K562 (cell line): ENCODE measurements at regions not wholly inside any gene's neighbourhood (a gene's known extent, or its start where the extent isn't known, plus 50 kb on each side); places are given as distances from the start of the nearest gene placed in this dataset.

Experiments used
- ATAC-seq: fragments of 200-7000 bp; cut with Tn5 transposase; 3 replicates; pipeline ENCODE4 v1.9.1; 2020; ENCODE audit warnings: moderate library complexity
- BruUV-seq: library from RNA; stranded (reverse); fragments of 400-500 nt; replicated peaks from 2 replicates; lab custom pipeline; 2021; lab: Mats Ljungman, UMichigan
- CTCF ChIA-PET: fragments of 300-600 bp; formaldehyde crosslinking; extraction: SDS; loops from one replicate; lab custom pipeline; 2021; ENCODE audit warnings: low intra/inter-chr PET ratio; lab: Yijun Ruan, JAX
- POLR2A ChIA-PET: fragments of 300-600, 350-650 bp; sonication (Branson Sonifier 250); formaldehyde crosslinking; extraction: SDS; loops from one replicate; lab custom pipeline; 2021; ENCODE audit warnings: antibody characterized with exemption, inconsistent platforms; lab: Yijun Ruan, JAX
- DNase-seq, 4 experiments: peaks; one replicate each; pipeline versions ENCODE4 v3.0.0 to v3.0.0-alpha.2; 2011 to 2018; ENCODE audit warnings: low spot score in 3 of 4, mixed read lengths in 3 of 4; ENCODE audit errors: extremely low read depth in 1 of 4
- FAIRE-seq: peaks from 2 replicates; lab custom pipeline; 2011; peaks lifted over from hg19 to GRCh38; lab: Jason Lieb, UNC
- H2AFZ ChIP-seq: 2 replicates; pipeline ENCODE4 v1.6.0; 2011; ENCODE audit warnings: low read depth, low read length, control low read depth, inconsistent platforms
- H3K27ac ChIP-seq: fragments of 200-600 bp; 3 replicates; pipeline ENCODE4 v1.8.0; 2011; ENCODE audit warnings: low read depth, mild to moderate bottlenecking, control low read depth, inconsistent platforms, low read length, moderate library complexity, mixed read lengths; ENCODE audit errors: extremely low read depth
- H3K27me3 ChIP-seq, 2 experiments: fragments of 300-600 bp in 1 of 2; 2 replicates in 1 of 2; 3 replicates in 1 of 2; pipeline versions ENCODE4 v1.6.0 to v1.8.0; 2011; ENCODE audit warnings: inconsistent platforms in 2 of 2, low read length in 2 of 2, mild to moderate bottlenecking in 1 of 2, mixed read lengths in 1 of 2, moderate library complexity in 1 of 2; ENCODE audit not compliant: control insufficient read depth in 2 of 2, insufficient read depth in 2 of 2
- H3K36me3 ChIP-seq: fragments of 300-600 bp; 3 replicates; pipeline ENCODE4 v1.8.0; 2011; ENCODE audit warnings: mild to moderate bottlenecking, low read length, inconsistent platforms; ENCODE audit not compliant: control insufficient read depth, insufficient read depth
- H3K4me1 ChIP-seq, 2 experiments: fragments of 200-600 bp in 1 of 2; replicated peaks in 1 of 2; 2 replicates in 1 of 2; 3 replicates in 1 of 2; pipeline versions ENCODE4 v1.5.1 to v1.8.0; 2011; ENCODE audit warnings: inconsistent platforms in 2 of 2, low read length in 2 of 2, mild to moderate bottlenecking in 1 of 2, mixed read lengths in 1 of 2, moderate library complexity in 1 of 2; ENCODE audit not compliant: control insufficient read depth in 2 of 2, insufficient read depth in 2 of 2
- H3K4me2 ChIP-seq: 2 replicates; pipeline ENCODE4 v1.6.1; 2011; ENCODE audit warnings: low read length, control low read depth, inconsistent platforms, mixed read lengths; ENCODE audit not compliant: insufficient read depth
- H3K4me3 ChIP-seq: fragments of 200-600 bp; sonication (generic), shearing (Covaris generic); 2 replicates; pipeline ENCODE4 v1.5.1; 2016; ENCODE audit warnings: control low read depth, inconsistent platforms
- H3K79me2 ChIP-seq: fragments of 200-600 bp; 3 replicates; pipeline ENCODE4 v1.8.0; 2011; ENCODE audit warnings: low read length, inconsistent platforms; ENCODE audit not compliant: control insufficient read depth, insufficient read depth
- H3K9ac ChIP-seq, 2 experiments: 2 replicates each; pipeline versions ENCODE4 v1.6.0 to v1.6.1; 2011; ENCODE audit warnings: low read depth in 2 of 2, low read length in 2 of 2, control low read depth in 1 of 2, inconsistent platforms in 1 of 2, mild to moderate bottlenecking in 1 of 2, mixed read lengths in 1 of 2; ENCODE audit not compliant: insufficient read depth in 1 of 2
- H3K9me1 ChIP-seq: one replicate; pipeline ENCODE4 v1.6.0; 2011; ENCODE audit warnings: inconsistent platforms, mild to moderate bottlenecking, low read length, moderate library complexity; ENCODE audit not compliant: control insufficient read depth, insufficient read depth
- H3K9me3 ChIP-seq: replicated peaks from 2 replicates; pipeline ENCODE4 v1.5.1; 2011; ENCODE audit warnings: low read depth, low read length, inconsistent platforms; ENCODE audit not compliant: control insufficient read depth, insufficient read depth
- H4K20me1 ChIP-seq: replicated peaks from 2 replicates; pipeline ENCODE4 v1.6.1; 2011; ENCODE audit warnings: low read length, inconsistent platforms, mixed read lengths; ENCODE audit not compliant: control insufficient read depth, insufficient read depth
- BDP1 ChIP-seq: IDR thresholded peaks from 3 replicates; pipeline ENCODE4 v1.6.1; 2011; ENCODE audit not compliant: insufficient read length, insufficient read depth
- DMBX1 ChIP-seq: fragments of 250-450 bp; sonication (Bioruptor Pico); IDR thresholded peaks from 2 replicates; pipeline ENCODE4 v1.8.0; 2022; ENCODE audit warnings: inconsistent platforms, mild to moderate bottlenecking, moderate library complexity, borderline replicate concordance
- FOXK2 ChIP-seq, 2 experiments: fragments of 450-650 bp; IDR thresholded peaks in 1 of 2; conservative IDR thresholded peaks in 1 of 2; 2 replicates each; pipeline ENCODE4 v1.6.1; 2016; ENCODE audit warnings: low read depth in 2 of 2, mild to moderate bottlenecking in 1 of 2
- HIVEP1 ChIP-seq: fragments of 250-450 bp; sonication (Bioruptor Pico); IDR thresholded peaks from 2 replicates; pipeline ENCODE4 v1.4.0; 2020; ENCODE audit warnings: mild to moderate bottlenecking
- HOXB6 ChIP-seq: fragments of 250-450 bp; sonication (Bioruptor Pico); IDR thresholded peaks from 2 replicates; pipeline ENCODE4 v1.5.1; 2022; ENCODE audit warnings: mild to moderate bottlenecking, borderline replicate concordance
- NBN ChIP-seq: fragments of 450-650 bp; IDR thresholded peaks from 2 replicates; pipeline ENCODE4 v1.6.1; 2016; ENCODE audit warnings: low read depth, mild to moderate bottlenecking
- NR3C1 ChIP-seq: sonication (generic); formaldehyde crosslinking; IDR thresholded peaks from 2 replicates; pipeline ENCODE4 v1.8.1; 2022; ENCODE audit warnings: missing genetic modification reagents
- SAFB2 ChIP-seq: fragments of 200-400 bp; formaldehyde crosslinking; IDR thresholded peaks from 2 replicates; pipeline ENCODE4 v1.6.1; 2018; ENCODE audit warnings: borderline replicate concordance, low read length, low read depth, moderate library complexity; ENCODE audit not compliant: severe bottlenecking
- STAT5B ChIP-seq: fragments of 250-450 bp; sonication (Bioruptor Pico); IDR thresholded peaks from 2 replicates; pipeline ENCODE4 v1.8.0; 2021; ENCODE audit warnings: mild to moderate bottlenecking, inconsistent platforms
- TGIF2 ChIP-seq: sonication (generic); formaldehyde crosslinking; IDR thresholded peaks from 2 replicates; pipeline ENCODE4 v1.8.1; 2022; ENCODE audit warnings: mild to moderate bottlenecking, missing genetic modification reagents, moderate library complexity
- USF1 ChIP-seq: sonication (generic); formaldehyde crosslinking; IDR thresholded peaks from 2 replicates; pipeline ENCODE4 v1.9.0; 2022; ENCODE audit warnings: mild to moderate bottlenecking, missing genetic modification reagents
- ZFPM2 ChIP-seq: fragments of 250-450 bp; sonication (Bioruptor Pico); IDR thresholded peaks from 2 replicates; pipeline ENCODE4 v1.5.1; 2022; ENCODE audit warnings: mild to moderate bottlenecking
- ZNF24 ChIP-seq: fragments of 450-650 bp; IDR thresholded peaks from 2 replicates; pipeline ENCODE4 v1.6.1; 2016
- ZNF507 ChIP-seq: conservative IDR thresholded peaks from 2 replicates; pipeline ENCODE4 v1.6.1; 2017; ENCODE audit warnings: missing genetic modification characterization, missing compliant biosample characterization
- WGBS: fragments of 100-300 bp; shearing (Covaris generic); methylation state at CpG from one replicate; pipeline ENCODE4 v1.1.6; 2016; ENCODE audit warnings: low coverage, mixed read lengths; ENCODE audit not compliant: insufficient coverage; ENCODE audit errors: missing lambda C conversion rate; 5-methylcytosine and 5-hydroxymethylcytosine counted together
- in situ Hi-C: fragments of 300-500 bp; cut with MboI; formaldehyde crosslinking; loops from 4 replicates; pipeline ENCODE4 v1.15.0; 2018; ENCODE audit warnings: inconsistent platforms, mixed read lengths
- intact Hi-C: fragments of 100-400 bp; cut with micrococcal nuclease; formaldehyde crosslinking; loops from 2 replicates; pipeline ENCODE4 v1.14.2; 2022

- no peak for DNase-seq
- no peak overlapping the region for H3K27ac ChIP-seq
- TF ChIP-seq TGIF2 (CRISPR knock-in tag), result no peak
- TF ChIP-seq BDP1, result no peak
- TF ChIP-seq ZFPM2 (CRISPR knock-in tag), result no peak
- no peak for TF ChIP-seq HOXB6 (CRISPR knock-in tag)
- no peak for TF ChIP-seq STAT5B (CRISPR knock-in tag)
- TF ChIP-seq SAFB2, result no peak
- no peak for TF ChIP-seq DMBX1 (CRISPR knock-in tag)
- TF ChIP-seq NR3C1 (CRISPR knock-in tag), result no peak
- TF ChIP-seq USF1 (CRISPR knock-in tag), result no peak
- no peak for TF ChIP-seq HIVEP1 (CRISPR knock-in tag)
- TF ChIP-seq ZNF24, result no peak
- TF ChIP-seq ZNF507 (tag), result no peak
- no peak for TF ChIP-seq NBN
- no peak for TF ChIP-seq FOXK2 (conservative IDR thresholded peaks at IDR 0.05 in 1 of 2, IDR thresholded peaks at IDR 0.05 in 1 of 2; ENCODE audit: low read depth in 2 of 2)
- TF ChIP-seq, all 486 proteins: peak for 0
- no peaks in the 10 kb centered on the region for H3K36me3 ChIP-seq
- no peak for FAIRE-seq
- H3K27me3 ChIP-seq, result no peaks in the 10 kb centered on the region
- no peaks in the 10 kb centered on the region for H3K9me1 ChIP-seq
- no peak overlapping the region for H3K4me3 ChIP-seq
- H2AFZ ChIP-seq, result no peak overlapping the region
- intact Hi-C loops (loop anchor here (5.0 kb wide), 1 partner anchor 566 kb away; no protein-coding TSS in a partner anchor), in situ Hi-C loops (no loop called here)
- no TSS peak for BruUV-seq
- POLR2A ChIA-PET, result no interaction called here
- H3K4me1 ChIP-seq, result no peaks in the 10 kb centered on the region
- 6% methylated on average over 2 of the region's 2 CpGs for WGBS
- H3K4me2 ChIP-seq, result no peak overlapping the region
- no peak overlapping the region for H3K9ac ChIP-seq
- no peaks in the 10 kb centered on the region for H3K79me2 ChIP-seq
- CTCF ChIA-PET, result no interaction called here
- no peaks in the 10 kb centered on the region for H4K20me1 ChIP-seq
- no peaks in the 10 kb centered on the region; the same call in 1 of the 2 replicates for H3K9me3 ChIP-seq
- ATAC-seq, result no peak
These were observed 327.6 kb upstream of the CNR1 start for GRCh38 chr6:88493717-88494116.
